B cell (primary cell): ENCODE measurements at regions not wholly inside any gene's neighbourhood (a gene's known extent, or its start where the extent isn't known, plus 50 kb on each side); places are given as distances from the start of the nearest gene placed in this dataset.

ENCODE experiments used
- CTCF ChIP-seq: fragments of 200-600 bp; IDR thresholded peaks from one replicate; pipeline ENCODE4 v1.8.0; 2022; ENCODE audit warnings: antibody characterized with exemption, mild to moderate bottlenecking
- EZH2 ChIP-seq: IDR thresholded peaks from 2 replicates; pipeline ENCODE4 v1.6.1; 2012; ENCODE audit warnings: borderline replicate concordance, low read depth, mild to moderate bottlenecking, moderate library complexity, low read length; ENCODE audit not compliant: insufficient read depth, poor library complexity, severe bottlenecking

- TF ChIP-seq CTCF (no peak), EZH2 (no peak)
These were observed 140.4 kb upstream of the TENT5A start for GRCh38 chr6:81892891-81893290.
